ENCODE measurements at regions not wholly inside any gene's neighbourhood (a gene's known extent, or its start where the extent isn't known, plus 50 kb on each side); places are given as distances from the start of the nearest gene placed in this dataset.

GRCh38 chr6:51335543-51335942 is 516.9 kb downstream of the TFAP2B start:
- DNase-seq: no peak

GRCh38 chr6:51336185-51336584 is 517.5 kb downstream of the TFAP2B start:
- DNase-seq: no peak

GRCh38 chr6:51337277-51337676 is 518.6 kb downstream of the TFAP2B start:
- DNase-seq: no peak

- DNase-seq: no peak
Observed at GRCh38 chr6:51339108-51339507, 520.4 kb downstream of the TFAP2B start.

- DNase-seq: peak in 1 of 5 experiments; percentile 14
Observed at GRCh38 chr6:51339728-51340127, 521.1 kb downstream of the TFAP2B start.

GRCh38 chr6:51342393-51342792 is 523.7 kb downstream of the TFAP2B start:
- no peak for DNase-seq

- no peak for DNase-seq
Observed at GRCh38 chr6:51349857-51350256, 531.2 kb downstream of the TFAP2B start.

GRCh38 chr6:51350308-51350904 is 531.7 kb downstream of the TFAP2B start:
- DNase-seq: peak in 1 of 5 experiments; percentile 3

- no peak for DNase-seq
Observed at GRCh38 chr6:51352506-51353029, 533.9 kb downstream of the TFAP2B start.

- DNase-seq: no peak
Observed at GRCh38 chr6:51360287-51360686, 541.6 kb downstream of the TFAP2B start.

- DNase-seq: no peak
Observed at GRCh38 chr6:51365566-51365965, 546.9 kb downstream of the TFAP2B start.

GRCh38 chr6:51369485-51369884 is 550.8 kb downstream of the TFAP2B start:
- no peak for DNase-seq

GRCh38 chr6:51382847-51383246 is 564.2 kb downstream of the TFAP2B start:
- DNase-seq: no peak

- DNase-seq: no peak
Observed at GRCh38 chr6:51384736-51385135, 566.1 kb downstream of the TFAP2B start.

- DNase-seq: no peak
Observed at GRCh38 chr6:51386347-51386836, 567.7 kb downstream of the TFAP2B start.

- no peak for DNase-seq
Observed at GRCh38 chr6:51387907-51388306, 569.2 kb downstream of the TFAP2B start.

GRCh38 chr6:51394061-51394460 is 575.4 kb downstream of the TFAP2B start:
- no peak for DNase-seq

GRCh38 chr6:51396583-51396982 is 577.9 kb downstream of the TFAP2B start:
- DNase-seq: no peak

GRCh38 chr6:51398064-51398705 is 579.5 kb downstream of the TFAP2B start:
- no peak for DNase-seq

GRCh38 chr6:51398793-51399192 is 580.1 kb downstream of the TFAP2B start:
- no peak for DNase-seq

GRCh38 chr6:51410453-51410852 is 591.8 kb downstream of the TFAP2B start:
- DNase-seq: no peak

GRCh38 chr6:51411496-51412125 is 592.9 kb downstream of the TFAP2B start:
- DNase-seq: no peak

GRCh38 chr6:51414361-51414760 is 595.7 kb downstream of the TFAP2B start:
- DNase-seq: no peak

GRCh38 chr6:51415501-51415900 is 596.8 kb downstream of the TFAP2B start:
- no peak for DNase-seq

All from T-helper 2 cell (primary cell).